ENCODE measurements at regions not wholly inside any gene's neighbourhood (a gene's known extent, or its start where the extent isn't known, plus 50 kb on each side); places are given as distances from the start of the nearest gene placed in this dataset.
"Not testable (repeated sequence)": the region's sequence is repeated elsewhere in the genome, so short reads cannot be mapped to it uniquely, and the experiment has no call there.

DNA sequence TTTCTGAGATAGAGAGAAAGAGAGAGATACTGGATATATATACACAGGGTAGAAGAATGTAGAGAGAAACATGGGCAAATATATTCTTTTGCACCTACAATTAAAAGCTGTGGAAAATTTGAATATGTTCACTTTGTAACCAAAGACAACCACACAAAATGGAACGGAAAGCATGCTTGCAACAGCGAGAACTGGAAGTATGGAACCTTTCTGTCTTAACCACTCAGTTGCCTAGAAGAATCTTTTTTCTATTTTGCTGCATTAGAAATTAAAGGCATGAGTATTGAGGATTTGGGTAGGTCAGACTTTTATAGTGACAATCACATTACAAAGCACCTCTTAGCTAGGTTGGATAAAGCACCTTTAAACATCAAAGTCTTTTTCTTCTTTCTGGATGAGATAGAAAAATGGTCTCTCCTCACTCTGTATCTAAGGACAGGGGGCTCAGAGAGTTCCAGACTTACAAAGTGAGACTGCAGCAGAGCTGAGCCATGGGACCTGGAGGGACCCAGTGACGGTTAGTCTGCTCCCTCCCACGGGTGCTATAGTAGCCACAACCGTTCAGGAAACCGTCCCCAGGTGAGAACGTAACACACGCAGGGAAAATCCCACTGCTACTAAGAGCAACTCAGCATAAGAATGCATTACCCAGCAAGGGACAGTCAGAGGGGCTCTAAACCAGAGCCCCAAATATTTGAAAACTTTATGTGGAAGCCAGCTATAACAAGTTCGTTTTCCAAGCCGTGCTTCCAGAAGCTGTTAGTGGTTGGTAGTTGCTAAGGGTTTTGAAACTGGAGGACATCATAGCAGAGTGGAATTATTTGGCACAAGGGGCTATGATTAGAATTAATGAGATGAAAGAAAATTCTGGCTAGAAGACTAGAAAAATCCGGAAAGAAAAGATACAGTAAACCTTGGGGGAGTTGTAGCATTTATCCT is 97.1 kb downstream of the DAD1 start:
- no peak for DNase-seq (ENCODE audit: low read depth)

DNA sequence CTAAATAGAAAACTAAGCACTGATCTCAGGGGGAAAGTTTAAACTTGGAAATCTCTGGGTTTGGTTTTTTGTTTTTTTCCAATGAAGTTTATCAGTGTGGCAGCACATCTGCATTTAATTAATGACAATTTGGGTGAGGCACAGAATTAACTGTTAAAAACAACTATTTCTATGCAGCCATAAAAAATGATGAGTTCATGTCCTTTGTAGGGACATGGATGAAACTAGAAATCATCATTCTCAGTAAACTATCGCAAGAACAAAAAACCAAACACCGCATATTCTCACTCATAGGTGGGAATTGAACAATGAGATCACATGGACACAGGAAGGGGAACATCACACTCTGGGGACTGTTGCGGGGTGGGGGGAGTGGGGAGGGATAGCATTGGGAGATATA is 98.0 kb downstream of the DAD1 start:
- DNase-seq (ENCODE audit: low read depth): not testable (repeated sequence)

DNA sequence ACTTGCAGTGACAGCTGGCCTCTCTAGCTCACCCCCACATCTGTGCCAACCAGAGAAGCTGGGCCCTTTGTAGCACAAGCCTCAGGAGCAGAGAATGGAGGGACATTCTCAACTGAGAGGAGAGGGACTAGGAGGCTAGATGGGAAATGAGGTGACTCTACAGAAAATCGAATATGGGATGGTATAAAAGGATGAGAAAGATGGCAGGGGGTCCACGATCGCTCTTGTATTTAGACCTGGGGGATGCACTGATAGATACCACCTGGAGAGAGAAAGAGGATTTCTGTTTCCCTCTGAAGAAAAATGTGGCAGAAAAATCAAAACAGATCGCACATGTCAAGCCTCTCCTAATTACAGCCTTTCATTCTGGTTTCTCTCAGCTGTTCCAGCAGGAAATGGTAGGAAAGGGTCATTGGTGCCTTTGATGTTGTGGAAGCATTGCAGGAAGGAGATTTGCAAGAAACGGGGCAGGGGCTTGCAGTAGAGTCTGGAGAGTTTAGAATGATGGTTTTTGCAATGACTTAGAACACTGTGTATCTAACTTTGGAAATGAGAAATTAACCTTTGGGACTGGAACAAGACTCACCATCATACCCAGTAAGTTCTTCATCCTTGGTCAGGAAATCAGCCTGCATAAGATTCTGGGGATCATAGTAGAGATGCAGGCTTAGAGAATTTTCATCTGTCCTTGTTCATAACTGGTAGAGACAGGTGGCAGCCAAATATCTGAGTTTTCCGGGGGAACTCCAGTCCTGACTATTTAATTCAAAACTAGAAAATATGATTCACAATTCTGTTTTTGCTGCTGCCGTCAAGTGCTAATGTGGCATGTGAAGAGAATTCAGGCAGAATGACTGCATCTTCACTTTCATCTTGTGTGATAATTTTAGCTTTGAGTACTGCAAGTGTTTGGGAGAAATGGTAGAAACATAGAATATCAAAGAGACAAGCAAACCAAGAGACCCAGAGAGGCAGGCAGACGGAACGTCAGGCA is 98.8 kb downstream of the DAD1 start:
- no peak for DNase-seq (ENCODE audit: low read depth)

DNA sequence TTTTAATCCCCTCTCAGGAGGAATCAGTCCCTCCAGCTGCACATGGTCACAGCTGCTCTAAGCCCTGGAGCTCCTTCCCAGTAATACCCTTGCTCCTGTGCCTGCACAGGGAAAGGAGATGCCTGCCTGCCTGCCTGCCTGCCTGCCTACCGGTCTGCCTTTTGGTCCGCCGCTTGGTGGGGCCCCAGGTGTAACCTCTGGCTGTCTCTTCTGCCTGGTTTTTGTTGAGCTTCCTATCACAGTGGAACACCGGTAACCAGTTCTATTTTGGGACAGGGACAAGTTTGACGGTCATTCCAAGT is 99.8 kb downstream of the DAD1 start:
- DNase-seq (ENCODE audit: low read depth): no peak

DNA sequence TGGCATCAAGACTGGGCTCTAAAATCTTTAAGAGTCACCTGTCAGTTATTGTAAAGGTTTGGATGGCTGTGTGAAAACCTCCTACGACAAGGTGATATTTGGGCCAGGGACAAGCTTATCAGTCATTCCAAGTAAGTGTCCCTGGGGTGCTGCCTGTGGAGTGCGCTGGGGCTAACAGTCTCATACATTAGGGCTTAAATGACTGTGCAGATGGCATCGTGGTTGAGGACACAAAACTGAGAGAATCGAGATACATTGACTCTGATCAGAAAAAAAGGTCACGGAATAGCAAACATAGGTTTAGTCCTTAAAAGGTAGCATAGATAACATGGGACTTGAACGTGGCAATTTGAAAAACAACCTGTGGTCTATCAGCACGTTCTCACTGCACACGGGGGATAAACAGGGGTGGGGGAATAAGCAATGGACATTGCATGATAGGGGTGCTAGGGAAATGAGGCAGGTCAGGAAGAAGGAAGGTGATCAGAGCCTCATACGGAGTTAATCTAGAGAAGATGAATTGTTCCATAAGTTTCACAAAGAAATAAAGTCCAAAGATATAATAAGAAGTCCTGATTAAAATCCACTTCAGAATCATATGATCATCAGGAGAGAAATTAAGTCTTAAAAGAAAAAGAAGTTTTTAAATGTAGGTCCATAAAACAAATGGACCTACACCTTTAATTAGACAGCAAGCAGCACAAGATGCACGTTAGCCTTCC is 100.3 kb downstream of the DAD1 start:
- DNase-seq (ENCODE audit: low read depth): no peak

DNA sequence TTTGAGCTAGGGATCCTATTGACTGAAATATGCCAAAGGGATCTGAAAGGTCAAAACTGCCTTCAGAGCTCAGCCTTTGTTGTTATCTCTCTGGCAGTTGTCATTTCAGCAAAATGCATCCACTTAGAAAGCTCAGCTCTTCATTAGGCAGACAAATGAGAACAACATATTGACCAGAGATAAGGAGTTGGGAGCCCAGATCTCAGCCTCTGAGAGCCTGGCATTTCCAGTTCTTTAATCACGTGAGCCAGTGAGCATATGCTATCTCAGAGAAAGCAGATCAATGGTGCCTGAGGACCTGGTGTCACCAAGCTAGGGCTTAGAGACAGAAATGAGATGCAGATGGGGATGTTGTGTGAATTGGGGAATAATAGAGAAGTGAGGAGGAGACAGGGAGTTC is 101.1 kb downstream of the DAD1 start:
- DNase-seq (ENCODE audit: low read depth): no peak

DNA sequence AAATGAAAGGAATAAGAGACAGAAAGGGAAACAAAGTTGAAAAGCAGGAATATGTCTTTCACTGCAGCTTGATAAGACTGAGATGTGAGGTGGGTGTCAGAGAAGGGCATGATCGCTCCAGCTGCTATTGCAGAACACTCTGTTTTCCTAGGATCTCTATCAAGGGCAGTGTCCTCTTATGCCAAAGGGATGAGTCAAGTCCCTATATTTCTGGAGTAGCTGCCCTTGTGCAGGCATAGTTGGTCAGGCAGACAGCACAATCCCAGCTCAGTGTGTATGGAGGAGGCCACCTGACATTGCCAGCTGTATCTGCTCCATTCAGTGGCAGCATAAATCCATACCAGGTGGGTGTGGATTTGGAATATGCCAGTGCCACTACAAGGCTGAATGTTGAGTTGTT is 101.6 kb downstream of the DAD1 start:
- no peak for DNase-seq (ENCODE audit: low read depth)

DNA sequence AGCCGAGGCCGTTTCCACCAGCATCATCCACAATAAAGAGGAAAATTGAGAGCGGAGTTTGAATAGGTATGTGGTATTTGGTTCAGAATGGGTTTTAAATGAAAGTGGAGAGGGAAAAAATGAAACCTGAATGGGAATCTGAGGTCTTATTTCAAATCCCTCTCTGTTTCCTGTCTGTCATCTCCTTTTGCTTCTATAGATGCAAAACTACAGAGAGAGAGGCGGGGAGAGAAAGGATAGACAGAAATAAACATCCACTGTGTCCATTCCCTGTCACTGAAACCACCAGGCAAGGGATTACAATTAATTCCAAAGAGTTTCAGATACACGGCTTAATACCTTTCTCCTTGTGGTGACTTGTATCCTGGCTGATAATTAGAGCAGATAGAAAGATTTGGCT is 102.3 kb downstream of the DAD1 start:
- DNase-seq (ENCODE audit: low read depth): no peak

DNA sequence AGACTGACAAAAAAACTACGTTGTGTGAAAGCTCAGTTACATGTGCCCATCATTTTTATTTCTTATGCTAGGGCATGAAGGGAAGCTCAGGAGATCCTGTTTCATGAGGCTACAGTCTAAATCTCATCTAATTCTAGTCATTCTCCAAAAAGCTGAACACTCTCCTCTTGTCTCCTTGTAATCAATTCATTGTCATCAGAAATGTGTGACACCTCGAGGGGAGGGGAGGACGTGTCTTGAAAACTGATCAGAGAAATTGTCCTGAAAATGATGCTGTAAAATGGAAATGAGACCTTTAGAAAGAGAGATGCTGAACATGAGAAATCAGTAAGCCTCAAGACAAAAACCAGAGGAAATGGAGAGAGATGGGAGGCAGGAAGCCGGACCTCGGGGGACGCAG is 103.4 kb downstream of the DAD1 start:
- DNase-seq (ENCODE audit: low read depth): no peak

DNA sequence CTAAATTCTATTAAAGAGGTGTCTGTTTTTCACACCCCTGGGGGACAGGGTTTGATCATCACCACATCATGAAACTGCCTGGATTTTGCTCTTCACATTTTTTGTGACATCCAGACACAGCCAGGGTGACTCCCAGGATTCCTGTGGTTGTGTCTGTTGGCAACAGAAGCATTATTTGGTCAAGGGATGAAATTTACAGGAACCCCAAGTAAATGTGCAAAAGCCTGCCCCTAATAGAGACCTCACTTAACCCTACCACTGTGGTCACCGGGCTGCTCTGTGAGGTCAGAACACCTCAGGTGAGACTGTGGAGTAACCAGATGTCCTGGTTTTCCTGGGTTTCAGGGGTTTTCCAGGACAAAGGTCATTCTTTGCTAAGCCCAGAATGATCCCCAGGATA is 103.8 kb downstream of the DAD1 start:
- no peak for DNase-seq (ENCODE audit: low read depth)

DNA sequence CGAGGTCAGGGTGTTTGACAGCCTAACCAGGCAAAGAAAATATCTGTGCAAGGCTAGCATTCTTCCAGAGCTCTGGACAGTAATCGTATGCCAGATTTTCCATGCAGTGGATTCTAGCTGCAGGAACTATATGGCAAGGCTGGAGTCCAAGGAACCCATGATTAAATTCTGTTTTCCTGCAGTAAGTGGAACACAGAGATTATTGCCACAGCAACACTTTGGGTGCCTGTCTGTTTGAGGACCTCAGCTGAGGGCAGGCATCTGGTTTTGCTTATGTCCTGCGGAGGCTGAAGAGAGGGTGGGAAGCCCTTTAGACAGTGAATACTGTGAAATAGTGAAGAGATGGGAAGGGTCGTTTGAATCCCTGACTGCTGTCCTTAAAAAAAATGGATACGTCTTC is 104.4 kb downstream of the DAD1 start:
- DNase-seq (ENCODE audit: low read depth): no peak

DNA sequence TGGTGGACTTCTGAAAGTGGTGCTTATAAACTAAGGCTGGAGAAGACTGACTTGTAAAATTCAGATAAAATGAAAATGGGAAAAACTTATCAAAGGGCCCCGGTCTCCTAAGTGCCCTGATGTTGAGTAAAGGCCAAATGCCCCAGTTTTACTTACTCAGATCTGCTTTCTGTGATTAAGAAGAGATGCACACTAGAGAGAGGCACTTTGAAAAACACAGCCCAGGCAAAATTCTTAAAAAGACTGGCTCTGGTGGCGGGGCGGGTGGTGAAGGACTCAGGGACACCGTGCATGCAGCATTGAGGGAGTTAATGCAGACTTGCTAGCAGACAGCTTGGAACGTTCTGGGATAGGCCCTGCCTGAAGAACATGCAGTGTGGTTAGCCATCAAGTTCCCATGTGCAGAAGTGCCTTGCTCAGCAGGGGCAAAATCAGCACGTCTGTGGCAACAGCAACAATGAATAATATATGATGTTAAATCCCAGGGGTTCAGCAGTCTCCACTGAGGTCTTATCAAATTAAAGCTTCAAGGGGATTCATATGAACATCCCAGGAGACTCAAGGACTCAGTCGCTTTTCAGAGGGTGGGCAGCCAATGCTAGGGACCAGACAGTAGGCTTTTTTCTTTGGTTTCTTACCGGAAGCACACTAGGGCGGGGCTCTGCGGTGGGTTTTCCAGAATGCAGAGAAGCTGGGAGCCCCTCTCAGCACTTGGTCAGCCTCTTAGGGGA is 105.0 kb downstream of the DAD1 start:
- DNase-seq (ENCODE audit: low read depth): no peak

DNA sequence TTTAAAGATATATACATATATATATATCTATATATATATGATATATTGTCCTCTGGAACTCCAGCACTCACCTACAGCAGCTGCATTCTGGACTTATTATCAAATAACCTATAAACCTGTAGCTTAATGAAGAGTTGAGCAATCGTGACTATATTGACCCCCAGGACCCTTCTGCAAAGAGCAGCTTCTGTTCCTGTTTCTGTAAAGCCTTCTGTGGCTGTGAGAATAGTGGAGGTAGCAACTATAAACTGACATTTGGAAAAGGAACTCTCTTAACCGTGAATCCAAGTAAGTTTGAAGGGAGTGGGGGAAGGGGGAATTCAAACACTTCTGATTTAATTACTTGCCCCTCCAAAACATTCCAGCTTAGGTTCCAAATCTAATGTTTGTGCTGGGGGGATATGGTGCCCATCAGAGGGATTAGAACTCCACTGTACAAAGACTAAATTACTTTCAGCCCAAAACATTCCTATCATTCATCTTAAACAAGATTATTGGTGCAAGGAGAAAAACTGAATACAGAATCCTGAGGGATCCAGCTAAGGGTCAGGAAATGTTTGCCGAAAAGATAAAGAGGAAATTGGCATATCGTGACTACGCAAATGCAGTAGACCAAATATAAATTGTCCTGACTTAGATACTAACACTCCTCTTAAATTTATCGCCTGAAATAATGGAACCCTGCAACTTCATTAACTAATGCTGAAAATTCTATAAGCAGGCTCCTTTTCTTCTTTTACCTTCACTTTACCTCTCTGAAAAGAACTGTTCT is 106.1 kb downstream of the DAD1 start:
- DNase-seq (ENCODE audit: low read depth): no peak

DNA sequence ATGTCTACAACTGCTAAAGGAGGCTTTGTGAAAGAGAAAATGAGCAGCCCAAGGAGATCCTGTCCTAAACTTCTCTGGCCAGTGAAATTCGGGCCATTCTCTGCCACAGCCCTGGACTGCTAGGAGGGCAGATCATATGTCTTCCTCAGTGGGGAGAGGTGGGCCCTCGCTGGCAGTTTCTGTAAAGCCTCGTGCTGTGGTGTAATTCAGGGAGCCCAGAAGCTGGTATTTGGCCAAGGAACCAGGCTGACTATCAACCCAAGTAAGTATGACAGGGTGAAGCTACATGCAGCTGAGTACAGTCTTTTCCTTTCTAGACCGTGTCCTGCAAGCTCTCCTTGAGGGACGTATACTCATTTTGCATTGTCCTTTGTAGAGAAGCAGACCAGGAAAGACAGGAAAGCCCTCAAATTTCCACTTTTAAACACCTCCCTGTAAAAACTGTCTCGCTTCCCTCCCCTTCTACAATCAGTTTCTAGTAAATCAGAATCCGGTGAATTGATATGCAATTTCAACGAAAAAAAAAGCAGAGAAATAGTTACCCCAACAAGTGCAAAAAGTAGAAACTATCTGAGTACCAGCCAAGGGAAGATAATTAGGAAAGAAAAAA is 106.8 kb downstream of the DAD1 start:
- no peak for DNase-seq (ENCODE audit: low read depth)

DNA sequence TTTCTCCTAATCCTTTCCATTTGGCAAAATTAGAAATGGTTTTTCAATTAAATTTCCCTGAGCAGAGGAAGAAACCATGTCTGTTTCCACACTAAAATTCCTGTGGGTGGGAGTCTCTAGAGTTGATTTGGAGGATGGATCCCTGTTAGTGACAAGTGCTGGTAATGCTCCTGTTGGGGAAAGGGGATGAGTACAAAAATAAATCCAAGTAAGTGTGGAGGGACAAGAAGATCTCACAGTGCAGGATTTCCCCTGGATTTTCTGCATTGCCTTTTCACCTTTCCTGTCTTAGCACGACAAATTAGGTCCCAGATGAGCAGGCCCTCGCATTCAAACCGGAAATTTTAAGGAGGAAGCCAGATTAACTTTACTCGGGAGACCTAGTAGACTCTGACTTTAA is 107.5 kb downstream of the DAD1 start:
- DNase-seq (ENCODE audit: low read depth): no peak

DNA sequence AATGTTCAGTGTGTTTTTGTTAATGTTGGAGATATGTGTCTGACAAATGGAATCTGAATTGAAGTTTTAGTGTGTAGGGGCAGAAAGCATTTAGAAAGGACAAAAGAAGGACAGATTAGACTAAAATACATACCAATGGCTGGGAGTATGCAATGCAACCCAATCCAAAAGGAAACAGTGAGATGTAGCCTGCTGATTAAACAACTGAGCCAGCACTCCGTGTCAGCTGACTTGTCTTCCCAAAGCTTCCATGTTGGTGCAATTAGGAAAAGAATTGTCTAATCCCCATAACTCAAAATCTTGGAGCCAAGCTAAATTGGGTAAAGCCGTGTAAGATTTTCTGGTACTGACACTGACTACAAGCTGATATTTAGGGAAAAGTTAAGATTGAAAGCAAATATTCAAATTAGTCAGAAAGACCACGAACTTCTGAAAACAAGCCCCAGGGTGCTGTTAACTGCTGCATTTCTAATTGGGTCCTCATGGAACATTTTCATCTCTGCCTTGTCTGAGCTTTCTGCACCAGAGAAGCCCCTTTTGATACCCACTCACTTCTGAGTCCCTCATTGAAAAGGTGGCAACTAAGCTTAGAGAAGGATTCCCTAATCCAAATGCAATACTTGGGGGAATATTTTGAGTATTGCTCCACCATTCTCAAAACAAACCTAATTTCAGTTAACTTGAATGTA is 109.1 kb downstream of the DAD1 start:
- DNase-seq (ENCODE audit: low read depth): no peak

DNA sequence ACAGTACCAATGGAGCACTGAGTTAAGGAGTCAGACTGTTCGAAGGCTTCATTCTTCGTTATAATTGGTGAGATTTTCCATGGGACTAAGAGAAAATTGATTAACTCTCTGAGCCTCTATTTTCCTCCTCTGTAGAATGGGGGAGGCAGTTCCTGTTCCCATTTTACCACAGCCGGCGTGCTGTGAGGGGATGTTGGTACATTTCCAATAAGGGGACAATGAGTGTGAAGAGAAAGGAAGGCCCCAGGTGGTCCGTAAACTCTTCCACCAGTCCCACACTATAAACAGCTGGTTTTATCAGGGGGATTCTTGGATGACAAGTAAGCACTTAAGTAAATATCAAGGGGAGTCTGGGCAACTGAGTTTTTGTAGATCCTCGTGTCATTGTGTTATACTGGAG is 109.9 kb downstream of the DAD1 start:
- no peak for DNase-seq (ENCODE audit: low read depth)

DNA sequence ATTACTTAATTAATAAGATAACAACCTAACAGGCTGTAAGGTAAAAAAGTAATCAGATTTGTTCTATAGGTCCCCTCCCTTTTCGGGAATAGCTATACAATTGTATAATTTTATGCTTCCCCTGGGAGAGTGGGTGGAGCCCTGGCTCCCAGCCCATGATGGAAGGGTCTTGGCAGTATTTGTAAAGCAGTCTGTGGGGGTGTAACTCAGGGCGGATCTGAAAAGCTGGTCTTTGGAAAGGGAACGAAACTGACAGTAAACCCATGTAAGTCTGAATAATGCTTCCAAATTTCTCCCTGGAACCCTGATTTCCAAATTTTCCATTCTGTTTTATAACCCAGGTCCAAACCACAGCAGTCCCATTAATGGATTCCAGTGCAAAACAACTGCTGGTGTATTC is 110.4 kb downstream of the DAD1 start:
- DNase-seq (ENCODE audit: low read depth): no peak

DNA sequence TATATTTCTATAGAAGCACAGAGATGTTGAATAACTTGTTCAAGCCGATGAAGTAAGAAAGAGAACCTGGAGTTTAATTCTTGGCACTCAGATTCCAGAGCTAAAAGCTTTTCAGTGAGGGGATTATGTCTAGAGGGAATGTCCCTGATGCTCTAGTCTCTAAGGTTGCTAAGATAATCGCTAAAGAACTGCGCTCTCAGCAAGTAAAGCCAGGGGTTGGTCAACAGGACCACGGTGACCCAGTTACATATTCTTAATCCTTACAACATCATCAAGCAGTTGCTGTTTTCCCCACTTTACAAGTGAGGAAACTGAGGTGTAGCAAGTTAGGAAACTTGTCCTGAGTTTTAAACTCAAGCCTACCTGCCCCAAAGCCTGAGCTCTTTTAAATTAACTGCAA is 110.8 kb downstream of the DAD1 start:
- no peak for DNase-seq (ENCODE audit: low read depth)

Measured in HS-27A (cell line).